GM12864 (cell line): ENCODE measurements at regions not wholly inside any gene's neighbourhood (a gene's known extent, or its start where the extent isn't known, plus 50 kb on each side); places are given as distances from the start of the nearest gene placed in this dataset.

Experiments
- DNase-seq: peaks from one replicate; pipeline ENCODE4 v3.0.0-alpha.2; 2011; ENCODE audit warnings: low read depth
- H3K4me3 ChIP-seq: 2 replicates; pipeline ENCODE4 v1.5.1; 2011; ENCODE audit warnings: mild to moderate bottlenecking, low read depth, low read length, control low read depth
- TF ChIP-seq, protein P1 (sequence below): IDR thresholded peaks from 2 replicates; pipeline ENCODE4 v1.5.1; 2011; ENCODE audit warnings: low read depth, mild to moderate bottlenecking, moderate library complexity, low read length, control low read depth, inconsistent platforms; ENCODE audit errors: missing control alignments

GRCh38 chr18:11246495-11247300 lies 97.3 kb upstream of the PIEZO2 start:
- TF ChIP-seq, protein P1, sequence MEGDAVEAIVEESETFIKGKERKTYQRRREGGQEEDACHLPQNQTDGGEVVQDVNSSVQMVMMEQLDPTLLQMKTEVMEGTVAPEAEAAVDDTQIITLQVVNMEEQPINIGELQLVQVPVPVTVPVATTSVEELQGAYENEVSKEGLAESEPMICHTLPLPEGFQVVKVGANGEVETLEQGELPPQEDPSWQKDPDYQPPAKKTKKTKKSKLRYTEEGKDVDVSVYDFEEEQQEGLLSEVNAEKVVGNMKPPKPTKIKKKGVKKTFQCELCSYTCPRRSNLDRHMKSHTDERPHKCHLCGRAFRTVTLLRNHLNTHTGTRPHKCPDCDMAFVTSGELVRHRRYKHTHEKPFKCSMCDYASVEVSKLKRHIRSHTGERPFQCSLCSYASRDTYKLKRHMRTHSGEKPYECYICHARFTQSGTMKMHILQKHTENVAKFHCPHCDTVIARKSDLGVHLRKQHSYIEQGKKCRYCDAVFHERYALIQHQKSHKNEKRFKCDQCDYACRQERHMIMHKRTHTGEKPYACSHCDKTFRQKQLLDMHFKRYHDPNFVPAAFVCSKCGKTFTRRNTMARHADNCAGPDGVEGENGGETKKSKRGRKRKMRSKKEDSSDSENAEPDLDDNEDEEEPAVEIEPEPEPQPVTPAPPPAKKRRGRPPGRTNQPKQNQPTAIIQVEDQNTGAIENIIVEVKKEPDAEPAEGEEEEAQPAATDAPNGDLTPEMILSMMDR = no peak
- no peak for DNase-seq
- no peak overlapping the region for H3K4me3 ChIP-seq

DNA sequence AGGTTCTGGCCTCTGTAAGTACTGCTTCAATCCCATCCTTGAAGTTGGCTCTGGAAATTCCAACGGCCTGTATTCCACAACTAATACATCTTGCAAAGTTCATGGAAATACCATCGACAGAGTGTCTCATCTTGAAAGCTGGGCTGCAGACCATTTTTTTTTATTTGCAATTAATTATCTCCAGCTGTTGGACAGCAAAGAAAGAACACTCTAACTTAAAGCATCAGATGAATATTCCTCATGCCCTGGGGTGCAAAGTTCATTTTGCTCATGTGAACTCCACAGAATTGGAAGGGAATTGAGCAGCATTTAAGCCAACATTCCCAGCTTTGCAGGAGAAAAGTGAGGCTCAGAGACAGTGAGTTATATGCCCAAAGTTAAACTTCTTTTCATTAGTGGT lies 96.5 kb upstream of the PIEZO2 start:
- no peak for DNase-seq
- TF ChIP-seq, protein P1 = no peak
- H3K4me3 ChIP-seq = no peak overlapping the region

DNA sequence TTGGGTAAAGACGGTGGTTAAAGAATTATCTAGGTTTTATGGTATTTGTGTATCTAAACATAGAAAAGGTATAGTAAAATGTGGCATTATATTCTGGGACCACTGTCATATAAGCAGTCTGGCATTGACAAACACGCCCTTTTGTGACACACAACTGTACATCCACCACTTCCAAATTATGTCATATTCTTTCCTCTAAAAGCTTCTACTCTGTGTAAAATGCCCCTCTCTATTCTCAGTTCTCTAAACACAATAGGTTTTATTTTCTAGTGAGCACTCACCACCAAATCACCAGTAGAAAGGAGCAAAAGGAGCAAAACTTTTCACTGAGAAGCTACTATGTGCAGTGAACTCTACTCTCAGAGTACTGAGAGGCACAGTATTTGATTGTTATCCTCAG lies 88.1 kb upstream of the PIEZO2 start:
- H3K4me3 ChIP-seq = no peak overlapping the region
- TF ChIP-seq, protein P1 = no peak
- no peak for DNase-seq

DNA sequence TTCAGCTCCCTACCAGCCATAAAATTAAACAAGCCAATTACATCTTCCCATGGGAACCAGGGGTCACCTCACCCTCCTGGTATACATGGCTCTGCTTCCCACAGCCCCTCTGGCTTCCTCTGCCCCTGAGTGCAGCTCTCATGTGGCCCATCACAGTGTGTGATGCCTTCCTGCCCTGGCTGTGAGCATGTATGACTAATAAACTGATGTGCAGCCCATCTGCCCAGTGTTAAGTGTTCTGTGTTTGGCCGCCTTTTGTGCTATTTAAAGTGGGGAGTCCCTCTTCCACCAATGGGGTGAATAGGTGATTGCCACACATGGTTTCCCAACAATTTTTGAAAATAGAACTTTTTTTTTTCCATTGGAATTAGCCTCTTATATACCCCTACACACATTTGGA lies 87.7 kb upstream of the PIEZO2 start:
- TF ChIP-seq, protein P1 = no peak
- no peak for DNase-seq
- no peak overlapping the region for H3K4me3 ChIP-seq

GRCh38 chr18:11224153-11224552 lies 74.8 kb upstream of the PIEZO2 start:
- no peak overlapping the region for H3K4me3 ChIP-seq
- no peak for DNase-seq
- TF ChIP-seq, protein P1 = no peak

- H3K4me3 ChIP-seq = no peak overlapping the region
- DNase-seq = no peak
- TF ChIP-seq, protein P1 = no peak
These were observed 70.2 kb upstream of the PIEZO2 start for GRCh38 chr18:11219571-11219970.

GRCh38 chr18:11215216-11215615 lies 65.8 kb upstream of the PIEZO2 start:
- no peak overlapping the region for H3K4me3 ChIP-seq
- TF ChIP-seq, protein P1 = no peak
- DNase-seq = no peak
